D721Med (cell line): ENCODE measurements at regions not wholly inside any gene's neighbourhood (a gene's known extent, or its start where the extent isn't known, plus 50 kb on each side); places are given as distances from the start of the nearest gene placed in this dataset.

Experiments used
- DNase-seq: peaks from one replicate; pipeline ENCODE4 v3.0.0; 2011; ENCODE audit warnings: low spot score; ENCODE audit not compliant: insufficient read length
- FAIRE-seq: peaks from 2 replicates; lab custom pipeline; 2011; peaks lifted over from hg19 to GRCh38; lab: Jason Lieb, UNC
- CTCF ChIP-seq: IDR thresholded peaks from 2 replicates; pipeline ENCODE4 v1.5.1; 2012; ENCODE audit warnings: mild to moderate bottlenecking, control low read depth; ENCODE audit not compliant: insufficient read depth; ENCODE audit errors: missing control alignments

GRCh38 chr10:83253011-83253671 lies 886.2 kb upstream of the GHITM start:
- no peak for DNase-seq
- FAIRE-seq = no peak
- TF ChIP-seq CTCF = no peak

- no peak for TF ChIP-seq CTCF
- DNase-seq = no peak
- FAIRE-seq = no peak
These were observed 884.6 kb upstream of the GHITM start for GRCh38 chr10:83254698-83255097.

GRCh38 chr10:83262434-83262833 lies 876.9 kb upstream of the GHITM start:
- FAIRE-seq = no peak
- TF ChIP-seq CTCF = no peak
- no peak for DNase-seq

- no peak for FAIRE-seq
- DNase-seq = no peak
- no peak for TF ChIP-seq CTCF
These were observed 866.5 kb upstream of the GHITM start for GRCh38 chr10:83272666-83273434.

- no peak for TF ChIP-seq CTCF
- DNase-seq = no peak
- no peak for FAIRE-seq
These were observed 865.2 kb upstream of the GHITM start for GRCh38 chr10:83274088-83274487.

- FAIRE-seq (no peak), DNase-seq (no peak)
- TF ChIP-seq CTCF = no peak
These were observed 862.3 kb upstream of the GHITM start for GRCh38 chr10:83276971-83277370.

GRCh38 chr10:83283151-83283550 lies 856.2 kb upstream of the GHITM start:
- TF ChIP-seq CTCF = no peak
- no peak for FAIRE-seq

More at GRCh38 chr10:83283151-83283550, 856.2 kb upstream of the GHITM start:
- no peak for DNase-seq
